GM21786 (cell line): ENCODE measurements at regions not wholly inside any gene's neighbourhood (a gene's known extent, or its start where the extent isn't known, plus 50 kb on each side); places are given as distances from the start of the nearest gene placed in this dataset.

Source experiments
- ATAC-seq: cut with Tn5 transposase; IDR thresholded peaks from one replicate; pipeline ENCODE4 v1.9.1; 2021; ENCODE audit not compliant: unreplicated experiment

DNA sequence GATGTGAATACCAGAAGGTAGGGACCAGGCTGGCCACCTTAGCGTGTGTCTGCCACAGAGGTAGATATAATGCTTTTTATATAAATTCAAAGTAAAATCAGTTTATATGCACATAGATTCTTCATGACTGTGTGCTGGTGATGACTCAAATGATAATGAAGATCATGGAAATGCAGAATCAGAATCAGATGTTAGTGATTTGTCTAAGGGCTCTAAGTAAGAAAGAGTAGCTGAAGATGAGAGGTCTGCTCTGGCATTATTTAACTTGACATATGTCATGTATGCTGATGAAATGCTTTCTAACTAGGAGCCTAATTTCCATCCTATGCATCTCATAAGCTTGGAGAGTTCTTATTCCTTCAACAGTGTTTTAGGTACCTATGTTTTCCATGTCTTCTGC lies 50.3 kb upstream of the DPH6 start:
- no peak for ATAC-seq

DNA sequence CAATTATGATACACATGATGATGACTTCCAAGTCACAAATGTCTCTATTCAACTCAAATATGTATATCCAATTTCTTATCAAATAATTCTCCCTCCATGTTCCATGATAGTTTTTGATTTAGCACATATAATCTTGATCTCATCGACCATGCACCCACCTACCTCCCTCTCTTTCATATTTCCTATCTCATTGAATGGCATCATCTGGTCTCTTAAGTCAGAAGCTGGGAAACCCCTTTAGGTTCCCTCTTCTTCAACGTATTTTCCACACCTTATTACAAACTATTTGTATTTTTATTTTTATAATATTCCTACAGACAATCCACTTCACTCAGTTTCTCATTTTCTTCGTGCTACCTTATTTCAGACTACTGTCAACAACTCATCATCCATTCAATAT lies 56.9 kb upstream of the DPH6 start:
- ATAC-seq = no peak

GRCh38 chr15:35603301-35603700 lies 57.3 kb upstream of the DPH6 start:
- peak; percentile 80 for ATAC-seq

DNA sequence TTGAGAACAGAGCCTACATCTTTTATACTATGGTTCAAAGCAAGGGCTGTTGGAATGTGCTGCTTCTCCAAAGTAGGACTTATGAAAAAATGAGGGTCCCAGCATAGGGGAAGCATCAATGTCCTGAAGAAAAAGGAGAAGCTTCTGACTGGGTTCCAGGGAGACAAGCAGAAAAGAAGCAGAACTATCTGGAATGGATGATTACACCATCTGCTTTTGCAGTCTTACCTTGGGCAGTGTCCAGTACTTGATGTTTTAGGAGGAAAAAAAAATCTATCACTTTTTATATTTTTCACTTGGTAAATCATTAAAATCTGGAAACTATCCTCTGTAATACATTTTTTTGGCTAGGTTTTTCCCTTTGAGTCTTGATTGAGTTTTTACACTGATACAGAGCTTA lies 57.9 kb upstream of the DPH6 start:
- no peak for ATAC-seq

DNA sequence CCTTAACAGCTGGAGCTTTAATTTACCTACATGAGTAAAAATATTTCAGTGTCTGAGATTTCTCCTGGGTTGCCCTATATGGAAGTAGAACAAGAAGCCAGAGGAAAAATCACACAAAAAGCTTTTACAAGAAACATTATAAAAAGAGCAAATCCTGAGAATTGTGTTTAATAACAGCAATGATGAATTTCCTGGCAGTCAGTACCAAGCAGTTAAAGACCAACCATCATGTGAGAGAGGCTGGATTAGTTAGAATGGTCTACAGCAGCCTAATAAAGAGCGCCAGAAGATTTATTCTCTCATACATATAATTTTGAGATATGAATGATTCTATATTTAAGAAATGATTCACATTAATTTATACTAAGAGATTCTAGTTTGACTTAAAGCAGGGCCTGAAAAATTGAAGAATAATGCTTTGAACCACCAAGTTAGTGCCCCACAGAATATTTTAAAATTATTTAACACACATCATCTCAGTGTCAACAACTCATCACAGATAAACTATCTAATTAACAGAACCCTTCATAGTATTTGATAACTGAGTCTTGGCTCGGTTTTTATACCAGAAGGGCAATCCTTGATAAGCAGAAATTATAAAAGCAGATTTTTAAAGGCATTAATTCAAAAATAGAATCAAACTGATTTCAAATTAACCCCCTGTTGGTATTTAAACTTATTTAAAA lies 59.9 kb upstream of the DPH6 start:
- ATAC-seq = no peak

DNA sequence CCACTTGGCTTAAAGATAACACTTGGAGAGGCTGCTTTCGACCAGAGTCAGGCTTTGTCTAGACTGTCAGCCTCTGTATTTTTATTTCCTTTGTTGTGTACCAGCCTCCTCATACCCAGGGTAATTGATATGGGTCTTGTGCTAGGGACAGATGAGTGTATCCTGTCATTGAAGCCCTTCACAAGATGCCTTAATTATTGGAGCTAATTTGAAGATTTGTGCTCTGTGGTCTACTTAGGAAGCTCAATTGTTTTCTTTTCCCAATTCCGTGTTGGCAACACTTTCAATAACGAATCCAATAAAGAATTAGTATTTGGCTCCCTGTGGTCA lies 60.5 kb upstream of the DPH6 start:
- ATAC-seq = no peak

GRCh38 chr15:35616498-35617271 lies 70.7 kb upstream of the DPH6 start:
- no peak for ATAC-seq

DNA sequence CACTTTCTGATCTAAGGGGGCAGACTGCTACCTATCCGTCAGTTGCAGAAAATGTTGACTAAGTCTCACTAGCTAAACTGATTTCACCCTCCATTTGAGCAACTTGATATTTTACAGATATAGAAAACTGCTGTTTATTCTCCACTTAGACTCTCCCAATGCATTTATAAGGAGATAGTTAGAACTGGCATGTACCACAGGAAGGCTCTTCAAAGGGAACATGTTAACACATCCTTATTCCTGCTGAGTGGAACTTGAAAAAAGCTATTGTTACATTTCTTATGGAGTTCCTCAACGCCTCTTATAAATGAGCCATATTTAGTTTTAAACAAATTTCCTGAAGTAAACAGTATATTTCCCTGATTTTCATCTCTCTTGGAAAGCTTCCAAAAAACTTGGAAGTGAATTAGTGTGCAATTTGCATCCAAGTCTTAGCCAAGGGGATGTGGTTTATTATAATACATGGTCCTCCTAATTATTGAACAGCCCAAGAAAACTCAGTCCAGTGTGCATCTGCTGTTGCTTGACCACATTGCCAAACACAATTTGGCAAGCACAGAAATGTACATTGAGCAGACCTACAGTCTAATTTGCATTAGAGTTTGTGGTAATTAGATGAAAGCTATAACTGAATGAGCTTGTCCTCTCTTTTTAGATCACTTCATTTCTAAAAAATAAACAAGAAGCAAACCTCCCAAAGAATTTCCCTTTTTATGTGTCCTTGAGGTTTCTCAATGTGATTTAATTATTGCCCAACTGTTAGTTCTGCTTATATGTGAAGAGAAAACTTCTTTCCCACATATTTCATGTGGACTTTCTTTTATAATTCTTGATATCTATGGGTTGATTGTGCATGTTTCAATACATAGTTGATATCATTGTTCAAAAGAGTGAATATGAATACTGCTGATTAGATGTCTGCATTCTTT lies 72.6 kb upstream of the DPH6 start:
- no peak for ATAC-seq

DNA sequence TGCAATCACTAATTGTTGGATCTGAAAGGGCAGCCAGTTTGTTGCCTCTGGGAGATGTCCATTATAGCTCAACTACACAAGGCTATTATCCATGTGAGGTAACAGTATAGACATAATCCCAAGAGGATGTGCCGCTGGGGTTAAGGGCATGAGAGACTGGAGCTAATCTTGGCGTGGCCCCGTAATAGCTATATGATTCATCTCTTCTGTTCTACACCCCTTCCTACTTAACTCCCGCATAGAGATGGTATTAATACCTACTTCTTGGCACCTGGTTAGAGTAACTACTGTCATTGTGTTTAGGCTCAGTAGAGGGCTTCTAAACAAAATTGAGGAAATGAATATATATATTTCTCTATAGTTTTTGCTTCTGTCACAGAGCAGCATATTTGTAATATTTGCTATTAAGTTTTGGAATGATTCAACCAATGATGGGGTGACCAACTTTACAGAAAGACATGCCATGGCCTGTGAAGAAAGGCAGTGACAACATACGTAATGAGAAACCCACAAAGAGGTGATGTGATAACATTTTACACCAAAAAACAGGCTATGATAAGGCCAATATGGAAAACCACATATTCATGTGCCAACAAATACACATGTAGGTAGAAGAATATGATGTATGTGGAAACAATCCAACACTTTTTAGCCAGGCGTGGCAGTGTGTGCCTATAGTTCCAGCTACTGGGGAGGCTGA lies 76.8 kb upstream of the DPH6 start:
- ATAC-seq = no peak

GRCh38 chr15:35624881-35625280 lies 78.9 kb upstream of the DPH6 start:
- no peak for ATAC-seq

DNA sequence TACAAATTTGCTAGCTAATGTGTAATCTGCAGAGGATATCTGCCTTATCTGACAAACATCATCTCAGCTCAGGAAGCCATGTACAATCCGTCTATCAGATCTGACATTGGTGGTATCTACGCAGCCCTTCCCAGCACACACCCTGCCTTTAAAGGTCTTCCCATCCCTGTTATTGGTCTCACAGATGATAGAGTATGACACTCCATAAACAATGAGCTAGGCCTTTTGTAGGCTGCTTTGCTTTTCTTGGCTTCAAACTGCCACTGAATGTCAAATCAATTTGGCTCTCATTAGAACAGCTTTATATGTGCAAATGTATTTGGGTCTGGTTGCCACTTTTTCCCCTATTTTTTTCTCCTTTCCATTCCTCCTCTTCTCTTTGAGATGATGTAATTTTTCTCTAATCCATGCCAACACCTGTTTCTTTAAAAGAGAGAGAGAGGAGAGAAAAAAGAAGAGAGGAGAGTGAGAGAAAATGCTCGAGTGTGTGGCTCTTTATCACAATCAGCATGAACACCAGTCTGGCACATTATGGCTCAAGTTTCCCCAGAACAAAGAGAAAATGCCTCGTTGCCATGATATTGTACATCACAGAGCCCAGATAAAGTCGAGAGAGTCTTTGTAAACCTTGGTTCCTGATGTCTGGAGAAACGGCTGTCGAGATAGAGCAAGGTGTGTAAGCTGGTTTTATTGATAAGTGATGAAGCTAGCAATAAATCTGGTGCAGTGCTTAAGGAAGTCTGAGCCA lies 80.8 kb upstream of the DPH6 start:
- ATAC-seq = no peak

DNA sequence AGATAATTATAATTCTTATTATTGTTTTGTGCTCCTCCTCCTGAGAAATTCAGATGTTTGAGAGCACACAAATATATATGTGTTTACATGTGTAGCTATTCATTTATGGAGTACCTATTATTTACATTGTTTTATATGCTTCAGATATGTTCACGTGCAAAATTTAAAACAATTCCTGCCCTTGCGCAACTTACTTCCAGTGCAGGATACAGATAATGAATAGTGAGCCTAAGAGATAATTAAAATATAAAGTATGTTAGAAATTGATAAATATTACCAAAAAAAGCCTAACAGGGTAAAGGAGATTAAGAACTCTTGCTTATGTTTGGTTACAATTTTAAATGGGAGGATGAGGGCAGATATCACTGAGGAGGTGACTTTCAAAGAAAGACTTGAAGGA lies 81.7 kb upstream of the DPH6 start:
- ATAC-seq = no peak

GRCh38 chr15:35629766-35630165 lies 83.8 kb upstream of the DPH6 start:
- no peak for ATAC-seq

GRCh38 chr15:35630532-35630931 lies 84.6 kb upstream of the DPH6 start:
- no peak for ATAC-seq

GRCh38 chr15:35630985-35631384 lies 85.0 kb upstream of the DPH6 start:
- ATAC-seq = no peak

GRCh38 chr15:35633677-35634076 lies 87.7 kb upstream of the DPH6 start:
- ATAC-seq = no peak

DNA sequence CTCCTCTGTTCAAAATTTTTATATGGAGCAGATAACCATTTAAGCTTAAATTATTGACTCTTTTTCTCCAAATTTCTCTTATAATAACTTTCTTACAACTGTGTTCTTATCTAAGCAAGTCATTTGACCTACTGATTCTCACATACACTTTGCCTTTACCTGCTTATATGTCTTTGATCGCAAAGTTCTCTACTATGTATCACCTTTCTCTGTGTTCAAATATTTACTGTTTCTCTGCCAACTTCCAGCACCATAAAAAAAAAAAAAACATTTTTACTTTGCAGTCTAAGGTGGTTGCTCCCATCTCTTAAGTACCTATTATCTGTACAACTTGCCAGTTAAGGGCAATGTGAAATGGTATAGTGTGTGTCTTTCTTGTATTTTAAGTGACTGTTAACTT lies 100.8 kb upstream of the DPH6 start:
- no peak for ATAC-seq

DNA sequence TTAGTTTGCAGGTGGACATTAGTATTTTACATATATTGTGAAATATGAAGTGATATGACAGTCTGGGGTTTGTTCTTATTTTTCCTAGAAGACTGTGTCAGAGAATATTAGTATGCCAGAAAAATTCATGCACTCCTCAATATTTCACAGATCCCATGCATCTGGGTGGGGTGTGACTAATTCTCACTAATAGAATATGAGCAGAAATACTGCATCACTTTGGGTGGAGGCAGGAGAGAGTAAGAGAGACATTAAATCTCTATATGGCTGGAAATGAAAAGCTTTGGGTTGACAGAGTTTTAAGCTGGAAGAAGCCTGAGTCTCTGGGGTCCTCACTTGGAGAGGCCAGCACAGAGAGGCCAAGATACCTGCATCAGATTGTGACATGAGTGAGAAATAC lies 101.3 kb upstream of the DPH6 start:
- no peak for ATAC-seq

DNA sequence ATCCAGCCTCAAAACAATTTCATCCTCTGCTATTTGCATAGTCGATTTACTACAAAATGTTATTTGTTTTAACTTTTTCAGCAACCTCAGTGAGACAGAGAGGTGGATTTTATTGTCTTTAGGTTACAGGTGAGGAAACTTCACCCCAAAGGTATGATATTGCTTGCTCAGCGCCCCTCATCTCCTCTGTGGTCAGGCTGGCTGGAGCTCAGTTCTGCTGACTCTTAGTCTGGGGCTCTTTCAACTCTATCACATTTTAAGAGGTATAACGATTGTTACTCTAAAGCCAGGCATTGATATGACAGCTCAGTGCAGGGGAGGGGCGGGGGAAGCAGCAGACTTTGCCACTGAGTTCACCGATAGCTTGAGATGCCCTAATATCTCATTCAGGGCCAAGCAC lies 103.0 kb upstream of the DPH6 start:
- no peak for ATAC-seq

GRCh38 chr15:35649575-35649974 lies 103.6 kb upstream of the DPH6 start:
- ATAC-seq = no peak

GRCh38 chr15:35654332-35654731 lies 108.4 kb upstream of the DPH6 start:
- no peak for ATAC-seq
